H9 (cell line): ENCODE measurements at regions not wholly inside any gene's neighbourhood (a gene's known extent, or its start where the extent isn't known, plus 50 kb on each side); places are given as distances from the start of the nearest gene placed in this dataset.

ENCODE experiments used
- DNase-seq: peaks from one replicate; pipeline ENCODE4 v3.0.0-alpha.2; 2017
- H2AFZ ChIP-seq: one replicate; pipeline ENCODE4 v1.6.1; 2013; ENCODE audit warnings: mild to moderate bottlenecking, low read length, control low read depth, moderate library complexity
- H2AK5ac ChIP-seq: 2 replicates; pipeline ENCODE4 v1.6.1; 2013; ENCODE audit warnings: low read length, control low read depth, mixed read lengths; ENCODE audit not compliant: insufficient read length
- H2BK120ac ChIP-seq: one replicate; pipeline ENCODE4 v1.6.1; 2013; ENCODE audit warnings: low read depth, mild to moderate bottlenecking, low read length, control low read depth, inconsistent platforms; ENCODE audit not compliant: poor library complexity, severe bottlenecking
- H2BK12ac ChIP-seq: 2 replicates; pipeline ENCODE4 v1.6.1; 2013; ENCODE audit warnings: low read length, control low read depth, mixed read lengths, low read depth; ENCODE audit not compliant: insufficient read length
- H2BK15ac ChIP-seq: 2 replicates; pipeline ENCODE4 v1.6.1; 2013; ENCODE audit warnings: low read depth, low read length, control low read depth
- H2BK20ac ChIP-seq: one replicate; pipeline ENCODE4 v1.6.1; 2013; ENCODE audit warnings: low read depth, mild to moderate bottlenecking, low read length, control low read depth, inconsistent platforms; ENCODE audit not compliant: poor library complexity, severe bottlenecking
- H2BK5ac ChIP-seq: 2 replicates; pipeline ENCODE4 v1.6.1; 2013; ENCODE audit warnings: low read length, control low read depth, mixed read lengths; ENCODE audit not compliant: insufficient read length
- H3K14ac ChIP-seq: 2 replicates; pipeline ENCODE4 v1.6.1; 2013; ENCODE audit warnings: low read length, control low read depth; ENCODE audit not compliant: insufficient read depth
- H3K18ac ChIP-seq: 2 replicates; pipeline ENCODE4 v1.6.1; 2013; ENCODE audit warnings: low read depth, mild to moderate bottlenecking, mixed read lengths, low read length, control low read depth; ENCODE audit not compliant: insufficient read length
- H3K23ac ChIP-seq: 2 replicates; pipeline ENCODE4 v1.6.1; 2013; ENCODE audit warnings: low read length, control low read depth, mixed read lengths, low read depth; ENCODE audit not compliant: insufficient read length
- H3K23me2 ChIP-seq: 2 replicates; pipeline ENCODE4 v1.6.1; 2013; ENCODE audit warnings: low read depth, mild to moderate bottlenecking, mixed read lengths, low read length, control low read depth; ENCODE audit not compliant: insufficient read length, poor library complexity, severe bottlenecking
- H3K27ac ChIP-seq: 2 replicates; pipeline ENCODE4 v1.5.1; 2013; ENCODE audit warnings: low read length, control low read depth, mixed read lengths, low read depth; ENCODE audit not compliant: insufficient read length
- H3K27me3 ChIP-seq: 2 replicates; pipeline ENCODE4 v1.6.1; 2013; ENCODE audit warnings: low read length, control low read depth, inconsistent platforms; ENCODE audit not compliant: insufficient read depth
- H3K4ac ChIP-seq: 2 replicates; pipeline ENCODE4 v1.6.1; 2013; ENCODE audit warnings: low read depth, mild to moderate bottlenecking, control low read depth, inconsistent platforms, low read length, moderate library complexity
- H3K4me1 ChIP-seq: 2 replicates; pipeline ENCODE4 v1.6.1; 2013; ENCODE audit warnings: low read length, control low read depth, inconsistent platforms; ENCODE audit not compliant: insufficient read depth
- H3K4me2 ChIP-seq: 2 replicates; pipeline ENCODE4 v1.6.1; 2013; ENCODE audit warnings: low read length, control low read depth, mixed read lengths; ENCODE audit not compliant: insufficient read length, insufficient read depth
- H3K56ac ChIP-seq: 2 replicates; pipeline ENCODE4 v1.6.1; 2013; ENCODE audit warnings: low read depth, mild to moderate bottlenecking, mixed read lengths, low read length, control low read depth; ENCODE audit not compliant: insufficient read length
- H3K79me1 ChIP-seq: 2 replicates; pipeline ENCODE4 v1.6.1; 2013; ENCODE audit warnings: low read depth, mild to moderate bottlenecking, moderate library complexity, low read length, control low read depth, inconsistent platforms; ENCODE audit not compliant: insufficient read depth, poor library complexity, severe bottlenecking
- H3K79me2 ChIP-seq: 2 replicates; pipeline ENCODE4 v1.6.1; 2013; ENCODE audit warnings: low read length, control low read depth, inconsistent platforms; ENCODE audit not compliant: insufficient read depth
- H3K9ac ChIP-seq: 2 replicates; pipeline ENCODE4 v1.6.1; 2013; ENCODE audit warnings: low read length, control low read depth, mixed read lengths; ENCODE audit not compliant: insufficient read length; ENCODE audit errors: extremely low read depth
- H3K9me3 ChIP-seq: one replicate; pipeline ENCODE4 v1.6.1; 2013; ENCODE audit warnings: low read depth, low read length, inconsistent platforms; ENCODE audit not compliant: control insufficient read depth
- H3T11ph ChIP-seq: one replicate; pipeline ENCODE4 v1.6.1; 2013; ENCODE audit warnings: mild to moderate bottlenecking, low read length, control low read depth, inconsistent platforms
- H4K20me1 ChIP-seq: one replicate; pipeline ENCODE4 v1.6.1; 2013; ENCODE audit not compliant: control insufficient read depth, insufficient read length, insufficient read depth
- H4K5ac ChIP-seq: 2 replicates; pipeline ENCODE4 v1.6.1; 2013; ENCODE audit warnings: low read depth, mild to moderate bottlenecking, mixed read lengths, low read length, control low read depth; ENCODE audit not compliant: insufficient read length
- H4K8ac ChIP-seq: replicated peaks from 2 replicates; pipeline ENCODE4 v1.6.1; 2013; ENCODE audit warnings: low read length, control low read depth, mixed read lengths, low read depth; ENCODE audit not compliant: insufficient read length
- H4K91ac ChIP-seq: 2 replicates; pipeline ENCODE4 v1.6.1; 2013; ENCODE audit warnings: low read depth, mild to moderate bottlenecking, moderate library complexity, mixed read lengths, low read length, control low read depth; ENCODE audit not compliant: insufficient read length
- H3K27ac Mint-ChIP-seq, 3 experiments: 2 replicates in 2 of 3; 3 replicates in 1 of 3; pipeline ENCODE4 v1.8.0; 2020 to 2021; ENCODE audit warnings: mixed read lengths in 3 of 3, mild to moderate bottlenecking in 1 of 3, moderate library complexity in 1 of 3
- H3K27me3 Mint-ChIP-seq: 2 replicates; pipeline ENCODE4 v1.8.0; 2021; ENCODE audit warnings: low read depth, mild to moderate bottlenecking, moderate library complexity, mixed read lengths
- H3K36me3 Mint-ChIP-seq, 3 experiments: 2 replicates in 2 of 3; 3 replicates in 1 of 3; pipeline ENCODE4 v1.8.0; 2020 to 2021; ENCODE audit warnings: low read depth in 3 of 3, mixed read lengths in 3 of 3; ENCODE audit not compliant: insufficient read depth in 1 of 3
- H3K4me1 Mint-ChIP-seq, 2 experiments: 2 replicates each; pipeline ENCODE4 v1.8.0; 2020; ENCODE audit warnings: mixed read lengths in 2 of 2
- H3K4me3 Mint-ChIP-seq, 2 experiments: 2 replicates in 1 of 2; 3 replicates in 1 of 2; pipeline ENCODE4 v1.8.0; 2020 to 2021; ENCODE audit warnings: mild to moderate bottlenecking in 2 of 2, mixed read lengths in 2 of 2, moderate library complexity in 1 of 2
- H3K9me3 Mint-ChIP-seq, 2 experiments: 2 replicates in 1 of 2; 3 replicates in 1 of 2; pipeline ENCODE4 v1.8.0; 2020; ENCODE audit warnings: mild to moderate bottlenecking in 2 of 2, mixed read lengths in 2 of 2, moderate library complexity in 1 of 2
- CTCF ChIP-seq: fragments of 200-600 bp; sonication (generic); conservative IDR thresholded peaks from 3 replicates; pipeline ENCODE4 v1.8.0; 2021; ENCODE audit warnings: antibody characterized with exemption, mild to moderate bottlenecking
- WGBS: extraction: QIAGEN DNeasy Blood & Tissue Kit; methylation state at CpG from one replicate; pipeline ENCODE4 v1.1.7; 2013; ENCODE audit warnings: missing lambda C conversion rate, low lambda C conversion rate, mixed read lengths; ENCODE audit not compliant: insufficient read length; ENCODE audit errors: extremely low coverage; 5-methylcytosine and 5-hydroxymethylcytosine counted together

- Histone ChIP-seq H4K8ac (no peak overlapping the region), H3K27me3 (no peaks in the 10 kb centered on the region), H2BK5ac (no peak overlapping the region), H3K4me2 (no peak overlapping the region), H3K4me1 (0 out of 2 replicates have a peak, but pooled peaks cover 3% of the 10 kb centered on the region), H2AFZ (no peak overlapping the region), H3T11ph (no peak overlapping the region), H4K5ac (no peak overlapping the region), H3K4ac (no peak overlapping the region), H3K56ac (no peak overlapping the region), H4K20me1 (no peaks in the 10 kb centered on the region), H2BK12ac (no peak overlapping the region), H2AK5ac (no peak overlapping the region), H3K79me1 (no peaks in the 10 kb centered on the region), H3K9me3 (no peaks in the 10 kb centered on the region), H2BK120ac (no peak overlapping the region), H3K27ac (no peak overlapping the region), H2BK15ac (no peak overlapping the region), H2BK20ac (no peak overlapping the region), H3K23me2 (no peaks in the 10 kb centered on the region), H3K9ac (no peak overlapping the region), H3K79me2 (no peaks in the 10 kb centered on the region), H3K18ac (no peak overlapping the region), H3K23ac (no peak overlapping the region), H4K91ac (no peak overlapping the region), H3K14ac (no peak overlapping the region)
- no peak for TF ChIP-seq CTCF
- Mint-ChIP-seq H3K9me3 (no peaks in the 10 kb centered on the region), H3K4me1 (peaks cover 12 to 18% of the 10 kb centered on the region in 2 experiments), H3K27ac (no peak overlapping the region), H3K4me3 (no peak overlapping the region), H3K27me3 (no peaks in the 10 kb centered on the region), H3K36me3 (no peaks in the 10 kb centered on the region; a peak in 1 of 7 replicates)
- no CpG with 5 or more reads among the region's 2 CpGs for WGBS
- no peak for DNase-seq
Measured at GRCh38 chr6:11386726-11387125, 150.8 kb upstream of the TMEM170B start.
